Ishikawa (cell line): ENCODE measurements at regions not wholly inside any gene's neighbourhood (a gene's known extent, or its start where the extent isn't known, plus 50 kb on each side); places are given as distances from the start of the nearest gene placed in this dataset.

Experiments used
- CEBPB ChIP-seq: IDR thresholded peaks from 2 replicates; pipeline ENCODE4 v1.6.1; 2012
- CREB1 ChIP-seq: IDR thresholded peaks from 2 replicates; pipeline ENCODE4 v1.6.1; 2012; ENCODE audit warnings: low read depth
- EGR1 ChIP-seq: IDR thresholded peaks from 2 replicates; pipeline ENCODE4 v1.6.1; 2012
- EP300 ChIP-seq: IDR thresholded peaks from 2 replicates; pipeline ENCODE4 v1.6.1; 2012; ENCODE audit warnings: borderline replicate concordance
- FOXM1 ChIP-seq: IDR thresholded peaks from 2 replicates; pipeline ENCODE4 v1.6.1; 2012; ENCODE audit warnings: low read depth, borderline replicate concordance
- MAX ChIP-seq: IDR thresholded peaks from 2 replicates; pipeline ENCODE4 v1.6.1; 2012
- NFIC ChIP-seq: IDR thresholded peaks from 2 replicates; pipeline ENCODE4 v1.6.1; 2012
- RAD21 ChIP-seq: IDR thresholded peaks from 2 replicates; pipeline ENCODE4 v1.6.1; 2012; ENCODE audit warnings: low read depth
- TAF1 ChIP-seq: IDR thresholded peaks from 2 replicates; pipeline ENCODE4 v1.6.1; 2012; ENCODE audit warnings: low read depth, mild to moderate bottlenecking
- TCF12 ChIP-seq: IDR thresholded peaks from 2 replicates; pipeline ENCODE4 v1.6.1; 2012; ENCODE audit warnings: low read depth
- TEAD4 ChIP-seq: IDR thresholded peaks from 2 replicates; pipeline ENCODE4 v1.6.1; 2012
- YY1 ChIP-seq: IDR thresholded peaks from 2 replicates; pipeline ENCODE4 v1.6.1; 2012; ENCODE audit warnings: low read depth
- ZBTB7A ChIP-seq: IDR thresholded peaks from 2 replicates; pipeline ENCODE4 v1.6.1; 2012; ENCODE audit warnings: low read depth
- TF ChIP-seq, protein P1 (sequence below): IDR thresholded peaks from 2 replicates; pipeline ENCODE4 v1.6.1; 2012; ENCODE audit warnings: low read depth, mild to moderate bottlenecking
- TF ChIP-seq, protein P2 (sequence below): IDR thresholded peaks from 2 replicates; pipeline ENCODE4 v1.6.1; 2012

DNA sequence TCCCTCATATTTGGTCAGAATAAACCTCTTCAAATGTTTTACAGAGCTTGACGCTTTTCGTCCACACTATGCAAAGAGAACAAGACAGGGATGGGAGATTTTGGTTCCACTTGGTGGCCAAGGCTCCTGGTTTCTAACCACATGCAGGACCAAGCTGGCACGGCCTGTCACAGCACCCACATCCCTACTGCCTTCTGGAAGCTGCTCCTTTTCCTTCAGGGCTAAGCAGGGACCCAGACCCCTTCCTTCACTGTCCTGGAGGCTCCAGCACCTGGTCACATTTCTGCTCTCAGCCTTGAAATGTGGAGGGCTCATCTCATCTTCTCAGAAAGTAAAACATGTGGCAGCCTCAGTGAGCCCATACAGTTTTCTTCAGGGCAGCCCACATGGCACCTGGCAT lies 50.4 kb upstream of the ARHGEF7 start:
- no peak for TF ChIP-seq TAF1
- TF ChIP-seq CREB1: no peak
- no peak for TF ChIP-seq MAX
- TF ChIP-seq, protein P1, sequence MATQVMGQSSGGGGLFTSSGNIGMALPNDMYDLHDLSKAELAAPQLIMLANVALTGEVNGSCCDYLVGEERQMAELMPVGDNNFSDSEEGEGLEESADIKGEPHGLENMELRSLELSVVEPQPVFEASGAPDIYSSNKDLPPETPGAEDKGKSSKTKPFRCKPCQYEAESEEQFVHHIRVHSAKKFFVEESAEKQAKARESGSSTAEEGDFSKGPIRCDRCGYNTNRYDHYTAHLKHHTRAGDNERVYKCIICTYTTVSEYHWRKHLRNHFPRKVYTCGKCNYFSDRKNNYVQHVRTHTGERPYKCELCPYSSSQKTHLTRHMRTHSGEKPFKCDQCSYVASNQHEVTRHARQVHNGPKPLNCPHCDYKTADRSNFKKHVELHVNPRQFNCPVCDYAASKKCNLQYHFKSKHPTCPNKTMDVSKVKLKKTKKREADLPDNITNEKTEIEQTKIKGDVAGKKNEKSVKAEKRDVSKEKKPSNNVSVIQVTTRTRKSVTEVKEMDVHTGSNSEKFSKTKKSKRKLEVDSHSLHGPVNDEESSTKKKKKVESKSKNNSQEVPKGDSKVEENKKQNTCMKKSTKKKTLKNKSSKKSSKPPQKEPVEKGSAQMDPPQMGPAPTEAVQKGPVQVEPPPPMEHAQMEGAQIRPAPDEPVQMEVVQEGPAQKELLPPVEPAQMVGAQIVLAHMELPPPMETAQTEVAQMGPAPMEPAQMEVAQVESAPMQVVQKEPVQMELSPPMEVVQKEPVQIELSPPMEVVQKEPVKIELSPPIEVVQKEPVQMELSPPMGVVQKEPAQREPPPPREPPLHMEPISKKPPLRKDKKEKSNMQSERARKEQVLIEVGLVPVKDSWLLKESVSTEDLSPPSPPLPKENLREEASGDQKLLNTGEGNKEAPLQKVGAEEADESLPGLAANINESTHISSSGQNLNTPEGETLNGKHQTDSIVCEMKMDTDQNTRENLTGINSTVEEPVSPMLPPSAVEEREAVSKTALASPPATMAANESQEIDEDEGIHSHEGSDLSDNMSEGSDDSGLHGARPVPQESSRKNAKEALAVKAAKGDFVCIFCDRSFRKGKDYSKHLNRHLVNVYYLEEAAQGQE: no peak
- TF ChIP-seq YY1: no peak
- TF ChIP-seq CEBPB: no peak
- no peak for TF ChIP-seq TCF12
- TF ChIP-seq RAD21: no peak
- TF ChIP-seq ZBTB7A: no peak
- TF ChIP-seq EP300: no peak
- TF ChIP-seq FOXM1: no peak
- TF ChIP-seq EGR1: no peak
- TF ChIP-seq, protein P2, sequence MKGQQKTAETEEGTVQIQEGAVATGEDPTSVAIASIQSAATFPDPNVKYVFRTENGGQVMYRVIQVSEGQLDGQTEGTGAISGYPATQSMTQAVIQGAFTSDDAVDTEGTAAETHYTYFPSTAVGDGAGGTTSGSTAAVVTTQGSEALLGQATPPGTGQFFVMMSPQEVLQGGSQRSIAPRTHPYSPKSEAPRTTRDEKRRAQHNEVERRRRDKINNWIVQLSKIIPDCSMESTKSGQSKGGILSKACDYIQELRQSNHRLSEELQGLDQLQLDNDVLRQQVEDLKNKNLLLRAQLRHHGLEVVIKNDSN: no peak
- TF ChIP-seq TEAD4: no peak
- TF ChIP-seq NFIC: no peak

- TF ChIP-seq, protein P1: no peak
- TF ChIP-seq EGR1 (no peak), FOXM1 (no peak), RAD21 (no peak), CEBPB (no peak), EP300 (no peak), TAF1 (no peak), MAX (no peak)
Measured at GRCh38 chr13:111062966-111063365, 52.1 kb upstream of the ARHGEF7 start.

DNA sequence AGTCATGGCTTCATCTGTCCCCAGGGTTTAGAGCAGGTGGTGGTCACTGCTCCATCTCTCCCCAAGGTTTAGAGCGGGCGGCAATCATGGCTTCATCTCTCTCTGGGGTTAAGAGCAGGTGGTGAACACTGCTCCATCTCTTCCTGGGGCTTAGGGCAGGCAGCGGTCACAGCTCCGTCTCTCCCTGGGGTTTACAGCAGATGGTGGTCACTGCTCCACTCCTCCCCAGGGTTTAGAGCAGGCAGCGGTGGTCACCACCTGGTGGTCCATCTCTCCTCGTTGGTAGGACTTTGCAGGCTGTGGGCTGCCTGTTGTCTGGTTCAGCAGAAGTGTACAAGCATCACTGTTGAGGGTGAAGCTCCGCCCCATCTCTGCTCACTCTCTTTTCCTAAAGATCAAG lies 52.8 kb upstream of the ARHGEF7 start:
- TF ChIP-seq CEBPB (no peak), TCF12 (no peak), RAD21 (no peak), MAX (no peak), EP300 (no peak), TEAD4 (no peak), ZBTB7A (no peak), CREB1 (no peak), EGR1 (no peak), FOXM1 (no peak), TAF1 (no peak), NFIC (no peak), YY1 (no peak)
- TF ChIP-seq, protein P2: no peak
- TF ChIP-seq, protein P1: no peak

DNA sequence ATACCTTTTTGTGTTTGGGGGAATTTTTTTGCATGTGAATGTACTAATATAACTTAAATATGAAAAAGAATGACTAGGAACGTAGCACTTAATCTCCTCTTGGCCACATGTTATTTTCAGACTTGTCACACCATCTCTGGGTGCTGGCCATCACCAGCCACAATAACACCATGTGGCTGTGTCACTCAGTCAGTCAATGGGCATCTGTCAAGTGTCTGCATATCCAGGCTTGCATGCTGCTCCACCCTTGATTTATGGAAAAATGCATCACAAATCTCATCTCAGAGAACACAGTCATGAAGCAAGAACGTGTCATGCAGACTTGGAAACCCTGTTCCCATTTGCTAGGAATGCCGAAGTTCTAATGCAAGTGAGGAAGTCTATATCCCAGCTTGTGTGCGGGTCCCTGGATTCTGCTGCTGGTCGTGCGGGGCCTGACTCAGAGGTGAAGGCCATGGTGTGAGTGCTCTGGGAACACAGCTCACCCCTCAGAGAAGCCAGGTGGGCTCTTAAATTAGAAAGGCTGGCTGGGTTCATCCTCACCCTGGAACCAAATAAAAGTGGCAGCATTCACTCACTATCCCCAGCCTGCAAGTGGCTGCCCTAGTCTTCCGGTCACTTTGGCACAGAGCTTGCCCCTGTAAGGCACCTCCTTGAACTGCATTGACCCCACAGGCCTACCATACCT lies 53.6 kb upstream of the ARHGEF7 start:
- TF ChIP-seq TEAD4 (no peak), CREB1 (no peak), ZBTB7A (no peak), MAX (no peak), TAF1 (no peak), YY1 (no peak), TCF12 (no peak), EGR1 (no peak), FOXM1 (no peak), EP300 (no peak), RAD21 (no peak), NFIC (no peak), CEBPB (no peak)
- TF ChIP-seq, protein P1: no peak
- TF ChIP-seq, protein P2: no peak
